VCaP (cell line): ENCODE measurements at regions not wholly inside any gene's neighbourhood (a gene's known extent, or its start where the extent isn't known, plus 50 kb on each side); places are given as distances from the start of the nearest gene placed in this dataset.

Source experiments
- H3K27ac ChIP-seq: fragments of 450-650 bp; 2 replicates; pipeline ENCODE4 v1.5.1; 2017
- CTCF ChIP-seq: fragments of 450-650 bp; conservative IDR thresholded peaks from 2 replicates; pipeline ENCODE4 v1.5.1; 2017; ENCODE audit warnings: mild to moderate bottlenecking, moderate library complexity

GRCh38 chr18:79627750-79628294, 51.8 kb upstream of the CTDP1 start:
- no peak overlapping the region for H3K27ac ChIP-seq
- no peak for TF ChIP-seq CTCF

GRCh38 chr18:79628416-79629248, 51.0 kb upstream of the CTDP1 start:
- peak overlapping the region; percentile 53; the same call in 1 of the 2 replicates for H3K27ac ChIP-seq
- no peak for TF ChIP-seq CTCF

- peak overlapping the region; percentile 53 for H3K27ac ChIP-seq
- TF ChIP-seq CTCF: no peak
Observed at GRCh38 chr18:79629249-79629558, 50.4 kb upstream of the CTDP1 start.

GRCh38 chr18:79629606-79630005, 50.0 kb upstream of the CTDP1 start:
- no peak for TF ChIP-seq CTCF
- H3K27ac ChIP-seq: peak overlapping the region; percentile 53
